ENCODE measurements at regions not wholly inside any gene's neighbourhood (a gene's known extent, or its start where the extent isn't known, plus 50 kb on each side); places are given as distances from the start of the nearest gene placed in this dataset.

DNA sequence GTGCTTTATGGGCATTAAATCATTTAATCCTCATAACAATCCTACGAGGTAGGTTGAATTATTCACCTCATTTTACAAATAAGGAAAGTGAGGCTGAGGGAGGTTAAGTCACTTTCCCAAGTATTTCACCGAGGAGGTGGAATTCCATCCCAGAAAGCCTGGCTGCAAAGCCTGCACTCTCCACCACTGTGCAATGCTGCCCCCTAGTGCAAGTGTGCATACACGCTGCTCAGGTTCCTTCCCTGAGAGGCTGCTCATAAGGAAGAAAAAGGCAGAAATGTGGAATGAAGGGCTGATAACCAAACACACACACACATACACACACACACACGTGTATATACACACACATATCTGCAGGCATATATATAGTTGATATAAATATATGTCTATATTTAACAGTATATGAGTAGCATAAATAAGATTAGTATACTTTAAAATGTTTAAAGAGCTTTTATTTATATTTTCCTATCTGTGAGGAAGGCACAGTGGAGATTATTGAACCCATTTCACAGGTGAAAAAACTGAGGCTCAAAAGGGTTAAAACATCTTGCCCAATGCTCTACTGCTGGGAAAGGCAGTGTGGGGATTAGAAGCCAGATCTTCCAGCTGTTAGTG is 714.5 kb upstream of the TENM3 start:
- TF ChIP-seq, protein P1, sequence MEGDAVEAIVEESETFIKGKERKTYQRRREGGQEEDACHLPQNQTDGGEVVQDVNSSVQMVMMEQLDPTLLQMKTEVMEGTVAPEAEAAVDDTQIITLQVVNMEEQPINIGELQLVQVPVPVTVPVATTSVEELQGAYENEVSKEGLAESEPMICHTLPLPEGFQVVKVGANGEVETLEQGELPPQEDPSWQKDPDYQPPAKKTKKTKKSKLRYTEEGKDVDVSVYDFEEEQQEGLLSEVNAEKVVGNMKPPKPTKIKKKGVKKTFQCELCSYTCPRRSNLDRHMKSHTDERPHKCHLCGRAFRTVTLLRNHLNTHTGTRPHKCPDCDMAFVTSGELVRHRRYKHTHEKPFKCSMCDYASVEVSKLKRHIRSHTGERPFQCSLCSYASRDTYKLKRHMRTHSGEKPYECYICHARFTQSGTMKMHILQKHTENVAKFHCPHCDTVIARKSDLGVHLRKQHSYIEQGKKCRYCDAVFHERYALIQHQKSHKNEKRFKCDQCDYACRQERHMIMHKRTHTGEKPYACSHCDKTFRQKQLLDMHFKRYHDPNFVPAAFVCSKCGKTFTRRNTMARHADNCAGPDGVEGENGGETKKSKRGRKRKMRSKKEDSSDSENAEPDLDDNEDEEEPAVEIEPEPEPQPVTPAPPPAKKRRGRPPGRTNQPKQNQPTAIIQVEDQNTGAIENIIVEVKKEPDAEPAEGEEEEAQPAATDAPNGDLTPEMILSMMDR (conservative IDR thresholded peaks at IDR 0.05; ENCODE audit: low read depth, low read length): peak; percentile 91
- TF ChIP-seq RFX5 (IDR thresholded peaks at IDR 0.05; ENCODE audit: low read depth, low read length): no peak

All from IMR-90 (cell line).